ENCODE measurements at regions not wholly inside any gene's neighbourhood (a gene's known extent, or its start where the extent isn't known, plus 50 kb on each side); places are given as distances from the start of the nearest gene placed in this dataset.

DNA sequence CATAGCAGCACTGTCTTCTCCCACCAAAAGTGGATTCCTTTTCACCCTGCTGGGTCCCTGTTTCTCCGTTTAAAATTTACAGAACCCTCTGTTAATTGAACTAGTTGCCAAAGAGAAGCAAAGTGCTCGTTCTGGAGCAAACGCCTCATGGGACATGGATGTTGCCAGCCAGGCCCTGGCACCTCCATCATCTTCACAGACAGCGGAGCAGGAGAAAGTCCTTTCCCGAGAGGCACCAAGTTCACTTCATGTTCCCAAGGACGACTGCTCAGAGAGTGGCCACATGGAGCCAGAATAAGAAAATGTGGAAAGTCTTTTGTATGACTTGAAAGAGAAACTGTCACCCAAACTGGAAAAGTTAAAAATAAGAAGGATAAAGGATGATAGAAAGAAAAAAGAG is 151.5 kb downstream of the SOX1 start:
- no peak overlapping the region for H3K4me2 ChIP-seq
- no peak overlapping the region for H2AFZ ChIP-seq
- no peaks in the 10 kb centered on the region for H3K27me3 ChIP-seq (ENCODE audit: insufficient read depth)
- no peak overlapping the region for H3K27ac Mint-ChIP-seq
- no peak overlapping the region for H3K27ac ChIP-seq (ENCODE audit: low read depth)
- H3K36me3 ChIP-seq (ENCODE audit: insufficient read depth): no peaks in the 10 kb centered on the region
- ATAC-seq (no peak), DNase-seq (ENCODE audit: low spot score) (no peak)
- no peaks in the 10 kb centered on the region for H3F3A ChIP-seq (replicated peaks; ENCODE audit: low read depth)
- H3K36me3 Mint-ChIP-seq (ENCODE audit: low read depth): no peaks in the 10 kb centered on the region
- peaks cover 6% of the 10 kb centered on the region; the same call in 1 of the 3 replicates for H3K4me1 Mint-ChIP-seq
- H3K4me1 ChIP-seq (ENCODE audit: insufficient read depth): no peaks in the 10 kb centered on the region
- H3K79me2 ChIP-seq (replicated peaks; ENCODE audit: insufficient read depth): no peaks in the 10 kb centered on the region
- H4K20me1 ChIP-seq (replicated peaks; ENCODE audit: insufficient read depth): no peaks in the 10 kb centered on the region
- H3K9me3 Mint-ChIP-seq: no peaks in the 10 kb centered on the region
- no peaks in the 10 kb centered on the region for H3K9me2 ChIP-seq (ENCODE audit: insufficient read depth)
- no peak for TF ChIP-seq CREB1 (CRISPR knock-in tag; IDR thresholded peaks at IDR 0.05; ENCODE audit: low read depth)
- TF ChIP-seq, protein P1, sequence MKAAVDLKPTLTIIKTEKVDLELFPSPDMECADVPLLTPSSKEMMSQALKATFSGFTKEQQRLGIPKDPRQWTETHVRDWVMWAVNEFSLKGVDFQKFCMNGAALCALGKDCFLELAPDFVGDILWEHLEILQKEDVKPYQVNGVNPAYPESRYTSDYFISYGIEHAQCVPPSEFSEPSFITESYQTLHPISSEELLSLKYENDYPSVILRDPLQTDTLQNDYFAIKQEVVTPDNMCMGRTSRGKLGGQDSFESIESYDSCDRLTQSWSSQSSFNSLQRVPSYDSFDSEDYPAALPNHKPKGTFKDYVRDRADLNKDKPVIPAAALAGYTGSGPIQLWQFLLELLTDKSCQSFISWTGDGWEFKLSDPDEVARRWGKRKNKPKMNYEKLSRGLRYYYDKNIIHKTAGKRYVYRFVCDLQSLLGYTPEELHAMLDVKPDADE (IDR thresholded peaks at IDR 0.05): no peak
- TF ChIP-seq, protein P2, sequence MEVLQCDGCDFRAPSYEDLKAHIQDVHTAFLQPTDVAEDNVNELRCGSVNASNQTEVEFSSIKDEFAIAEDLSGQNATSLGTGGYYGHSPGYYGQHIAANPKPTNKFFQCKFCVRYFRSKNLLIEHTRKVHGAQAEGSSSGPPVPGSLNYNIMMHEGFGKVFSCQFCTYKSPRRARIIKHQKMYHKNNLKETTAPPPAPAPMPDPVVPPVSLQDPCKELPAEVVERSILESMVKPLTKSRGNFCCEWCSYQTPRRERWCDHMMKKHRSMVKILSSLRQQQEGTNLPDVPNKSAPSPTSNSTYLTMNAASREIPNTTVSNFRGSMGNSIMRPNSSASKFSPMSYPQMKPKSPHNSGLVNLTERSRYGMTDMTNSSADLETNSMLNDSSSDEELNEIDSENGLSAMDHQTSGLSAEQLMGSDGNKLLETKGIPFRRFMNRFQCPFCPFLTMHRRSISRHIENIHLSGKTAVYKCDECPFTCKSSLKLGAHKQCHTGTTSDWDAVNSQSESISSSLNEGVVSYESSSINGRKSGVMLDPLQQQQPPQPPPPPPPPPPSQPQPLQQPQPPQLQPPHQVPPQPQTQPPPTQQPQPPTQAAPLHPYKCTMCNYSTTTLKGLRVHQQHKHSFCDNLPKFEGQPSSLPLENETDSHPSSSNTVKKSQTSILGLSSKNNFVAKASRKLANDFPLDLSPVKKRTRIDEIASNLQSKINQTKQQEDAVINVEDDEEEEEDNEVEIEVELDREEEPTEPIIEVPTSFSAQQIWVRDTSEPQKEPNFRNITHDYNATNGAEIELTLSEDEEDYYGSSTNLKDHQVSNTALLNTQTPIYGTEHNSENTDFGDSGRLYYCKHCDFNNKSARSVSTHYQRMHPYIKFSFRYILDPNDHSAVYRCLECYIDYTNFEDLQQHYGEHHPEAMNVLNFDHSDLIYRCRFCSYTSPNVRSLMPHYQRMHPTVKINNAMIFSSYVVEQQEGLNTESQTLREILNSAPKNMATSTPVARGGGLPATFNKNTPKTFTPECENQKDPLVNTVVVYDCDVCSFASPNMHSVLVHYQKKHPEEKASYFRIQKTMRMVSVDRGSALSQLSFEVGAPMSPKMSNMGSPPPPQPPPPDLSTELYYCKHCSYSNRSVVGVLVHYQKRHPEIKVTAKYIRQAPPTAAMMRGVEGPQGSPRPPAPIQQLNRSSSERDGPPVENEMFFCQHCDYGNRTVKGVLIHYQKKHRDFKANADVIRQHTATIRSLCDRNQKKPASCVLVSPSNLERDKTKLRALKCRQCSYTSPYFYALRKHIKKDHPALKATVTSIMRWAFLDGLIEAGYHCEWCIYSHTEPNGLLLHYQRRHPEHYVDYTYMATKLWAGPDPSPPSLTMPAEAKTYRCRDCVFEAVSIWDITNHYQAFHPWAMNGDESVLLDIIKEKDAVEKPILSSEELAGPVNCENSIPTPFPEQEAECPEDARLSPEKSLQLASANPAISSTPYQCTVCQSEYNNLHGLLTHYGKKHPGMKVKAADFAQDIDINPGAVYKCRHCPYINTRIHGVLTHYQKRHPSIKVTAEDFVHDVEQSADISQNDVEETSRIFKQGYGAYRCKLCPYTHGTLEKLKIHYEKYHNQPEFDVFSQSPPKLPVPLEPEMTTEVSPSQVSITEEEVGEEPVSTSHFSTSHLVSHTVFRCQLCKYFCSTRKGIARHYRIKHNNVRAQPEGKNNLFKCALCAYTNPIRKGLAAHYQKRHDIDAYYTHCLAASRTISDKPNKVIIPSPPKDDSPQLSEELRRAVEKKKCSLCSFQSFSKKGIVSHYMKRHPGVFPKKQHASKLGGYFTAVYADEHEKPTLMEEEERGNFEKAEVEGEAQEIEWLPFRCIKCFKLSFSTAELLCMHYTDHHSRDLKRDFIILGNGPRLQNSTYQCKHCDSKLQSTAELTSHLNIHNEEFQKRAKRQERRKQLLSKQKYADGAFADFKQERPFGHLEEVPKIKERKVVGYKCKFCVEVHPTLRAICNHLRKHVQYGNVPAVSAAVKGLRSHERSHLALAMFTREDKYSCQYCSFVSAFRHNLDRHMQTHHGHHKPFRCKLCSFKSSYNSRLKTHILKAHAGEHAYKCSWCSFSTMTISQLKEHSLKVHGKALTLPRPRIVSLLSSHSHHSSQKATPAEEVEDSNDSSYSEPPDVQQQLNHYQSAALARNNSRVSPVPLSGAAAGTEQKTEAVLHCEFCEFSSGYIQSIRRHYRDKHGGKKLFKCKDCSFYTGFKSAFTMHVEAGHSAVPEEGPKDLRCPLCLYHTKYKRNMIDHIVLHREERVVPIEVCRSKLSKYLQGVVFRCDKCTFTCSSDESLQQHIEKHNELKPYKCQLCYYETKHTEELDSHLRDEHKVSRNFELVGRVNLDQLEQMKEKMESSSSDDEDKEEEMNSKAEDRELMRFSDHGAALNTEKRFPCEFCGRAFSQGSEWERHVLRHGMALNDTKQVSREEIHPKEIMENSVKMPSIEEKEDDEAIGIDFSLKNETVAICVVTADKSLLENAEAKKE (CRISPR knock-in tag; IDR thresholded peaks at IDR 0.05): no peak
- no peak for TF ChIP-seq EZH2phosphoT487 (IDR thresholded peaks at IDR 0.05; ENCODE audit: unreplicated experiment)
- no peak for TF ChIP-seq STAT1 (IDR thresholded peaks at IDR 0.05; ENCODE audit: unreplicated experiment)
- TF ChIP-seq JUNB (IDR thresholded peaks at IDR 0.05; ENCODE audit: unreplicated experiment): no peak
- no peak for TF ChIP-seq NANOG (IDR thresholded peaks at IDR 0.05; ENCODE audit: borderline replicate concordance)
- TF ChIP-seq ZNF114 (CRISPR knock-in tag; IDR thresholded peaks at IDR 0.05): no peak
- TF ChIP-seq, protein P3, sequence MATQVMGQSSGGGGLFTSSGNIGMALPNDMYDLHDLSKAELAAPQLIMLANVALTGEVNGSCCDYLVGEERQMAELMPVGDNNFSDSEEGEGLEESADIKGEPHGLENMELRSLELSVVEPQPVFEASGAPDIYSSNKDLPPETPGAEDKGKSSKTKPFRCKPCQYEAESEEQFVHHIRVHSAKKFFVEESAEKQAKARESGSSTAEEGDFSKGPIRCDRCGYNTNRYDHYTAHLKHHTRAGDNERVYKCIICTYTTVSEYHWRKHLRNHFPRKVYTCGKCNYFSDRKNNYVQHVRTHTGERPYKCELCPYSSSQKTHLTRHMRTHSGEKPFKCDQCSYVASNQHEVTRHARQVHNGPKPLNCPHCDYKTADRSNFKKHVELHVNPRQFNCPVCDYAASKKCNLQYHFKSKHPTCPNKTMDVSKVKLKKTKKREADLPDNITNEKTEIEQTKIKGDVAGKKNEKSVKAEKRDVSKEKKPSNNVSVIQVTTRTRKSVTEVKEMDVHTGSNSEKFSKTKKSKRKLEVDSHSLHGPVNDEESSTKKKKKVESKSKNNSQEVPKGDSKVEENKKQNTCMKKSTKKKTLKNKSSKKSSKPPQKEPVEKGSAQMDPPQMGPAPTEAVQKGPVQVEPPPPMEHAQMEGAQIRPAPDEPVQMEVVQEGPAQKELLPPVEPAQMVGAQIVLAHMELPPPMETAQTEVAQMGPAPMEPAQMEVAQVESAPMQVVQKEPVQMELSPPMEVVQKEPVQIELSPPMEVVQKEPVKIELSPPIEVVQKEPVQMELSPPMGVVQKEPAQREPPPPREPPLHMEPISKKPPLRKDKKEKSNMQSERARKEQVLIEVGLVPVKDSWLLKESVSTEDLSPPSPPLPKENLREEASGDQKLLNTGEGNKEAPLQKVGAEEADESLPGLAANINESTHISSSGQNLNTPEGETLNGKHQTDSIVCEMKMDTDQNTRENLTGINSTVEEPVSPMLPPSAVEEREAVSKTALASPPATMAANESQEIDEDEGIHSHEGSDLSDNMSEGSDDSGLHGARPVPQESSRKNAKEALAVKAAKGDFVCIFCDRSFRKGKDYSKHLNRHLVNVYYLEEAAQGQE (IDR thresholded peaks at IDR 0.05; ENCODE audit: unreplicated experiment): no peak
- no peak for TF ChIP-seq EZH2 (IDR thresholded peaks at IDR 0.05; ENCODE audit: low read depth, unreplicated experiment)
- no peak for TF ChIP-seq POLR2AphosphoS5 (IDR thresholded peaks at IDR 0.05; ENCODE audit: low read depth)
- TF ChIP-seq ZNF331 (CRISPR knock-in tag; IDR thresholded peaks at IDR 0.05; ENCODE audit: low read depth): no peak
- TF ChIP-seq, protein P4, sequence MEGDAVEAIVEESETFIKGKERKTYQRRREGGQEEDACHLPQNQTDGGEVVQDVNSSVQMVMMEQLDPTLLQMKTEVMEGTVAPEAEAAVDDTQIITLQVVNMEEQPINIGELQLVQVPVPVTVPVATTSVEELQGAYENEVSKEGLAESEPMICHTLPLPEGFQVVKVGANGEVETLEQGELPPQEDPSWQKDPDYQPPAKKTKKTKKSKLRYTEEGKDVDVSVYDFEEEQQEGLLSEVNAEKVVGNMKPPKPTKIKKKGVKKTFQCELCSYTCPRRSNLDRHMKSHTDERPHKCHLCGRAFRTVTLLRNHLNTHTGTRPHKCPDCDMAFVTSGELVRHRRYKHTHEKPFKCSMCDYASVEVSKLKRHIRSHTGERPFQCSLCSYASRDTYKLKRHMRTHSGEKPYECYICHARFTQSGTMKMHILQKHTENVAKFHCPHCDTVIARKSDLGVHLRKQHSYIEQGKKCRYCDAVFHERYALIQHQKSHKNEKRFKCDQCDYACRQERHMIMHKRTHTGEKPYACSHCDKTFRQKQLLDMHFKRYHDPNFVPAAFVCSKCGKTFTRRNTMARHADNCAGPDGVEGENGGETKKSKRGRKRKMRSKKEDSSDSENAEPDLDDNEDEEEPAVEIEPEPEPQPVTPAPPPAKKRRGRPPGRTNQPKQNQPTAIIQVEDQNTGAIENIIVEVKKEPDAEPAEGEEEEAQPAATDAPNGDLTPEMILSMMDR (conservative IDR thresholded peaks at IDR 0.05; ENCODE audit: low read depth in 2 of 2): no peak
- H3K27me3 Mint-ChIP-seq (ENCODE audit: insufficient read depth, low read depth, poor library complexity): peaks cover 11% of the 10 kb centered on the region
- H3K4me3 ChIP-seq: no peak overlapping the region
- no peak overlapping the region for H3K4me3 Mint-ChIP-seq

Measured in GM23338 (cell line).